ENCODE measurements at regions not wholly inside any gene's neighbourhood (a gene's known extent, or its start where the extent isn't known, plus 50 kb on each side); places are given as distances from the start of the nearest gene placed in this dataset.
"Not testable (repeated sequence)": the region's sequence is repeated elsewhere in the genome, so short reads cannot be mapped to it uniquely, and the experiment has no call there.

DNA sequence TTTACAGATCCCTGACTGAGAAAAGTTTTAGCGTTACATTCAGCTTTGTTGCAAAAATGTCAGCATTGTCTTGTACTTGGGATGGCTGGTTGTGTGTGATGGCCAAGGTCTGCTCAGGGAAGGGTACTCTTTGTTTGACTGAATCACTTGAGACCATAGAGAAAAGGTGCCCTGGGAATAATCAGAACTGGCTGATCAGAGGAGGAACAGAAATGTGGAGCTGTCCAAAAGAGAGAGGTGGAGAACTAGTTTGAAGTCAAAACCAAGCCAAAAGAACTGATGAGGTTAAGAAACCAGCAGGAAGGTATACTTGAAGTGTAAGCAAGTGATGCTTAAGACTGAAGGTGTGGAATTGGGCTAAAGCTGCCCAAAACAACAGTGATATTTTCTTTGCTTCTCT is 107.6 kb upstream of the LYPLAL1 start:
- no peaks in the 10 kb centered on the region for H3K27me3 ChIP-seq (ENCODE audit: control insufficient read depth in 3 of 3, insufficient read depth in 3 of 3, low read depth in 1 of 3, low read length in 3 of 3)
- H3K4me1 ChIP-seq (ENCODE audit: control insufficient read depth in 2 of 2, insufficient read depth in 1 of 2, low read depth in 1 of 2, low read length in 2 of 2): no peaks in the 10 kb centered on the region
- no peak overlapping the region for H2AK5ac ChIP-seq (ENCODE audit: low read depth, low read length)
- H3K9ac ChIP-seq (ENCODE audit: low read depth, low read length, poor library complexity): no peak overlapping the region
- peak overlapping the region; percentile 36 for H2AFZ ChIP-seq (ENCODE audit: low read length)
- H3K79me1 ChIP-seq (ENCODE audit: low read depth, low read length): no peaks in the 10 kb centered on the region
- no peak overlapping the region for H2BK15ac ChIP-seq (ENCODE audit: low read length)
- H3K4ac ChIP-seq (ENCODE audit: low read length): no peak overlapping the region
- no peak overlapping the region for H2BK12ac ChIP-seq (ENCODE audit: low read length)
- peaks cover 0 to 2% of the 10 kb centered on the region in 2 donors for H3K9me3 ChIP-seq (replicated peaks in 1 of 2; ENCODE audit: control insufficient read depth in 2 of 2, insufficient read depth in 1 of 2, low read depth in 1 of 2, low read length in 2 of 2)
- no peak for DNase-seq (ENCODE audit: low spot score)
- no peak overlapping the region for H3K14ac ChIP-seq (ENCODE audit: low read length)
- H3K4me3 ChIP-seq (ENCODE audit: low read length in 2 of 2): no peak overlapping the region
- no peak overlapping the region for H3K23ac ChIP-seq (ENCODE audit: low read depth, low read length, poor library complexity)
- no CpG with 5 or more reads among the region's 1 CpG for WGBS, 2 donors (ENCODE audit: extremely low coverage in 2 of 2, insufficient read length in 2 of 2, insufficient replicate concordance in 1 of 2)
- no peak overlapping the region for H2BK5ac ChIP-seq (ENCODE audit: low read length)
- no peak overlapping the region for H3K18ac ChIP-seq (ENCODE audit: low read length)
- no peaks in the 10 kb centered on the region for H3K36me3 ChIP-seq (replicated peaks in 1 of 2; ENCODE audit: control insufficient read depth in 2 of 2, insufficient read depth in 2 of 2, low read length in 2 of 2)
- no peak overlapping the region for H4K91ac ChIP-seq (ENCODE audit: low read depth, low read length, poor library complexity)
- H4K8ac ChIP-seq (ENCODE audit: low read depth, low read length): no peak overlapping the region
- H3K4me2 ChIP-seq (ENCODE audit: insufficient read depth, low read length, poor library complexity, severe bottlenecking): no peak overlapping the region
- H3K27ac ChIP-seq (replicated peaks; ENCODE audit: low read length): no peak overlapping the region
- no peak overlapping the region for H2BK120ac ChIP-seq (ENCODE audit: low read depth, low read length)

DNA sequence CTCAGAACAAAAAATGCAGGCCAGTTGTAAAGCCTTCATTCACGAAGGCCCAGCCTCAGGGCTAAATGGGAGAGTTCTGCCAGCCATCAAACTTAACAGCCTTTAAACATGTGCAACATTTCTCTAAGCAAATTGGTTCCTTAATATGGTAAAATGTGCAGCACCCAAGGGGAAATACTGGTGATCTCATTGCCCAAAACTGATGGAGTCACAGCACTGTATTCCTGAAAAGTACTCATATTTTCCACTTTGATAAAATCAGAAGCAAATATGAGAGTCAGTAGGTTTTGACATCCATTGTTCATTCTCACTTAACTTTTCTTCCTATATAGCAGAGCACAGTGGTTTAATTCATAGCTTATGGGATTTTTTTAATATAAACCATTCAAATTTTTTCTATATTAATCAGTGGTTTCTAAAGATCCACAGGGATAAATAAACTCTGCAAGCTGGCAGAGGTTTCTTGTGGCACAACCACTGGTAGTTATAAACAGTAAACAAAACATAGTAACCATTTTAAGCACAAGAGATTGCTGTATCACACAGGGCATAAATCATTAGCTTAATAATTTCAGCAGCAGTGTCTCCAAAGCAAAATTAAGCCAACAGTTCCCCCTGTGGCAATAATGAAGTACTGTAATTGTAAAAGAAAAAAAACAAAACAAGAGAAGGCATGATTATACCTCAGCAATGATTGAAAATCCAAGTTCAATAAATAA is 106.9 kb upstream of the LYPLAL1 start:
- WGBS, 2 donors (ENCODE audit: extremely low coverage in 2 of 2, insufficient read length in 2 of 2, insufficient replicate concordance in 1 of 2): no CpG with 5 or more reads among the region's 1 CpG
- H2BK15ac ChIP-seq (ENCODE audit: low read length): no peak overlapping the region
- no peak for DNase-seq (ENCODE audit: low spot score)

DNA sequence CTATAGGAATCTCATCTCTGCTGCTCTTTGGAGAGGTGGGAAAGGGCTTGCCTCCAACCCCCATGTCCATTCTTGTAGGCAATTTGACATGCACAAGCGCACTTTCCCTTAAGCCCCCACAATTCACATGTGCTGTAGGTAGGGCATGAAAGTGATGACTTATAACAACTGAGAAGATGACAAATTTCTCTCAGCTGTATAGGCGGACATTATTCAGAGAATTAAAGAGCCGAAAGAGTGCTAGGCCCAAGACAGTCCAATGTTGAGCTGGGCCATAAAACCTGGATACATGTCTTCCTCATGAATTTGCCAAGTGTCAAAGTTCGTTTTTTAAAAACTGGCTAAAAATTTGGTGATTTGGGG is 106.3 kb upstream of the LYPLAL1 start:
- H3K27ac ChIP-seq (replicated peaks; ENCODE audit: low read length): no peak overlapping the region
- no peak for DNase-seq (ENCODE audit: low spot score)

More for the DNA sequence above, 106.9 kb upstream of the LYPLAL1 start:
- Histone ChIP-seq H2BK12ac (ENCODE audit: low read length) (no peak overlapping the region), H3K27me3 (ENCODE audit: control insufficient read depth in 3 of 3, insufficient read depth in 3 of 3, low read depth in 1 of 3, low read length in 3 of 3) (no peaks in the 10 kb centered on the region), H2AFZ (ENCODE audit: low read length) (peak overlapping the region; percentile 36), H3K23ac (ENCODE audit: low read depth, low read length, poor library complexity) (no peak overlapping the region), H2BK120ac (ENCODE audit: low read depth, low read length) (no peak overlapping the region), H3K4me2 (ENCODE audit: insufficient read depth, low read length, poor library complexity, severe bottlenecking) (no peak overlapping the region), H3K9ac (ENCODE audit: low read depth, low read length, poor library complexity) (no peak overlapping the region), H3K18ac (ENCODE audit: low read length) (no peak overlapping the region), H3K9me3 (replicated peaks in 1 of 2; ENCODE audit: control insufficient read depth in 2 of 2, insufficient read depth in 1 of 2, low read depth in 1 of 2, low read length in 2 of 2) (peaks cover 0 to 3% of the 10 kb centered on the region in 2 donors), H4K8ac (ENCODE audit: low read depth, low read length) (no peak overlapping the region), H3K4me3 (ENCODE audit: low read length in 2 of 2) (no peak overlapping the region), H3K27ac (replicated peaks; ENCODE audit: low read length) (no peak overlapping the region), H2AK5ac (ENCODE audit: low read depth, low read length) (no peak overlapping the region), H3K79me1 (ENCODE audit: low read depth, low read length) (no peaks in the 10 kb centered on the region), H2BK5ac (ENCODE audit: low read length) (no peak overlapping the region), H3K36me3 (replicated peaks in 1 of 2; ENCODE audit: control insufficient read depth in 2 of 2, insufficient read depth in 2 of 2, low read length in 2 of 2) (no peaks in the 10 kb centered on the region), H3K14ac (ENCODE audit: low read length) (no peak overlapping the region), H3K4ac (ENCODE audit: low read length) (no peak overlapping the region), H4K91ac (ENCODE audit: low read depth, low read length, poor library complexity) (no peak overlapping the region), H3K4me1 (ENCODE audit: control insufficient read depth in 2 of 2, insufficient read depth in 1 of 2, low read depth in 1 of 2, low read length in 2 of 2) (no peaks in the 10 kb centered on the region)

DNA sequence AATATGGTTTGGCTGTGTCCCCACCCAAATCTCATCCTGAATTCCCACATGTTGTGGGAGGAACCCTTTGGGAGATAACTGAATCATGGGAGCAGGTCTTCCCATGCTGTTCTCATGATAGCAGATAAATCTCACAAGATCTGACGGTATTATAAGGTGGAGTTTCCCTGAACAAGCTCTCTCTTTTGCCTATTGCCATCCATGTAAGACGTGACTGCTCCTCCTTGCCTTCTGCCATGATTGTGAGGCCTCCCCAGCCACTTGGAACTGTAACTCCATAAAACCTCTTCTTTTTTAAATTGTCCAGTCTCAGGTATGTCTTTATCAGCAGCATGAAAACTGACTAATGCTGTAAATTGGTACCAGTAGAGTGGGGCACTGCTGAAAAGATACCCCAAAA is 103.3 kb upstream of the LYPLAL1 start:
- H2BK120ac ChIP-seq (ENCODE audit: low read depth, low read length); H3K4me3 ChIP-seq (ENCODE audit: low read length in 2 of 2); H3K9me3 ChIP-seq (replicated peaks in 1 of 2; ENCODE audit: control insufficient read depth in 2 of 2, insufficient read depth in 1 of 2, low read depth in 1 of 2, low read length in 2 of 2); H2AFZ ChIP-seq (ENCODE audit: low read length); H2BK5ac ChIP-seq (ENCODE audit: low read length); H3K36me3 ChIP-seq (replicated peaks in 1 of 2; ENCODE audit: control insufficient read depth in 2 of 2, insufficient read depth in 2 of 2, low read length in 2 of 2); H2AK5ac ChIP-seq (ENCODE audit: low read depth, low read length); H4K91ac ChIP-seq (ENCODE audit: low read depth, low read length, poor library complexity); H3K4ac ChIP-seq (ENCODE audit: low read length); H2BK15ac ChIP-seq (ENCODE audit: low read length); H2BK12ac ChIP-seq (ENCODE audit: low read length); H3K4me2 ChIP-seq (ENCODE audit: insufficient read depth, low read length, poor library complexity, severe bottlenecking); DNase-seq (ENCODE audit: low spot score); H3K23ac ChIP-seq (ENCODE audit: low read depth, low read length, poor library complexity); H3K18ac ChIP-seq (ENCODE audit: low read length); H3K4me1 ChIP-seq (ENCODE audit: control insufficient read depth in 2 of 2, insufficient read depth in 1 of 2, low read depth in 1 of 2, low read length in 2 of 2); H3K14ac ChIP-seq (ENCODE audit: low read length); H3K9ac ChIP-seq (ENCODE audit: low read depth, low read length, poor library complexity); H3K27ac ChIP-seq (replicated peaks; ENCODE audit: low read length); H3K27me3 ChIP-seq (ENCODE audit: control insufficient read depth in 3 of 3, insufficient read depth in 3 of 3, low read depth in 1 of 3, low read length in 3 of 3); H4K8ac ChIP-seq (ENCODE audit: low read depth, low read length); H3K79me1 ChIP-seq (ENCODE audit: low read depth, low read length): not testable (repeated sequence)
- WGBS, 2 donors (ENCODE audit: extremely low coverage in 2 of 2, insufficient read length in 2 of 2, insufficient replicate concordance in 1 of 2): no CpG with 5 or more reads among the region's 2 CpGs

More for the DNA sequence above, 106.3 kb upstream of the LYPLAL1 start:
- Histone ChIP-seq H3K9ac (ENCODE audit: low read depth, low read length, poor library complexity) (no peak overlapping the region), H2AK5ac (ENCODE audit: low read depth, low read length) (no peak overlapping the region), H2BK15ac (ENCODE audit: low read length) (no peak overlapping the region), H2BK120ac (ENCODE audit: low read depth, low read length) (no peak overlapping the region), H3K36me3 (replicated peaks in 1 of 2; ENCODE audit: control insufficient read depth in 2 of 2, insufficient read depth in 2 of 2, low read length in 2 of 2) (no peaks in the 10 kb centered on the region), H3K27me3 (ENCODE audit: control insufficient read depth in 3 of 3, insufficient read depth in 3 of 3, low read depth in 1 of 3, low read length in 3 of 3) (no peaks in the 10 kb centered on the region), H3K79me1 (ENCODE audit: low read depth, low read length) (no peaks in the 10 kb centered on the region), H3K14ac (ENCODE audit: low read length) (no peak overlapping the region), H3K4me2 (ENCODE audit: insufficient read depth, low read length, poor library complexity, severe bottlenecking) (no peak overlapping the region), H3K18ac (ENCODE audit: low read length) (no peak overlapping the region), H3K4ac (ENCODE audit: low read length) (no peak overlapping the region), H2BK5ac (ENCODE audit: low read length) (no peak overlapping the region), H3K4me3 (ENCODE audit: low read length in 2 of 2) (no peak overlapping the region), H3K23ac (ENCODE audit: low read depth, low read length, poor library complexity) (no peak overlapping the region), H3K9me3 (replicated peaks in 1 of 2; ENCODE audit: control insufficient read depth in 2 of 2, insufficient read depth in 1 of 2, low read depth in 1 of 2, low read length in 2 of 2) (peaks cover 0 to 3% of the 10 kb centered on the region in 2 donors), H2AFZ (ENCODE audit: low read length) (no peak overlapping the region), H4K91ac (ENCODE audit: low read depth, low read length, poor library complexity) (no peak overlapping the region), H3K4me1 (ENCODE audit: control insufficient read depth in 2 of 2, insufficient read depth in 1 of 2, low read depth in 1 of 2, low read length in 2 of 2) (no peaks in the 10 kb centered on the region), H4K8ac (ENCODE audit: low read depth, low read length) (no peak overlapping the region), H2BK12ac (ENCODE audit: low read length) (no peak overlapping the region)
- no CpG with 5 or more reads among the region's 4 CpGs for WGBS, 2 donors (ENCODE audit: extremely low coverage in 2 of 2, insufficient read length in 2 of 2, insufficient replicate concordance in 1 of 2)
